NCI-H2227 (cell line): ENCODE measurements at regions not wholly inside any gene's neighbourhood (a gene's known extent, or its start where the extent isn't known, plus 50 kb on each side); places are given as distances from the start of the nearest gene placed in this dataset.
"Not testable (repeated sequence)": the region's sequence is repeated elsewhere in the genome, so short reads cannot be mapped to it uniquely, and the experiment has no call there.

ENCODE experiments used
- DNase-seq: peaks from one replicate; lab custom pipeline; 2025; ENCODE audit not compliant: unreplicated experiment; lab: John Stamatoyannopoulos, UW

- DNase-seq, result no peak
Measured at GRCh38 chr15:34700891-34701427, 53.8 kb downstream of the GJD2 start.

GRCh38 chr15:34699968-34700640 lies 54.7 kb downstream of the GJD2 start:
- DNase-seq, result no peak

GRCh38 chr15:34696506-34696905 lies 58.3 kb downstream of the GJD2 start:
- DNase-seq, result no peak

- DNase-seq, result no peak
Measured at GRCh38 chr15:34693053-34693744, 61.6 kb downstream of the GJD2 start.

GRCh38 chr15:34691034-34691433 lies 63.8 kb downstream of the GJD2 start:
- no peak for DNase-seq

GRCh38 chr15:34688699-34689098 lies 66.1 kb downstream of the GJD2 start:
- no peak for DNase-seq

GRCh38 chr15:34684351-34684750 lies 70.4 kb downstream of the GJD2 start:
- no peak for DNase-seq

GRCh38 chr15:34682674-34683073 lies 72.1 kb downstream of the GJD2 start:
- no peak for DNase-seq

- DNase-seq, result no peak
Measured at GRCh38 chr15:34679291-34679690, 75.5 kb downstream of the GJD2 start.

- no peak for DNase-seq
Measured at GRCh38 chr15:34673241-34673640, 81.6 kb downstream of the GJD2 start.

GRCh38 chr15:34665498-34666116 lies 82.2 kb upstream of the GOLGA8B start:
- no peak for DNase-seq

- DNase-seq, result no peak
Measured at GRCh38 chr15:34664418-34664817, 81.0 kb upstream of the GOLGA8B start.

- no peak for DNase-seq
Measured at GRCh38 chr15:34663101-34663500, 79.7 kb upstream of the GOLGA8B start.

- DNase-seq, result no peak
Measured at GRCh38 chr15:34659056-34659455, 75.6 kb upstream of the GOLGA8B start.

GRCh38 chr15:34657469-34658127 lies 74.1 kb upstream of the GOLGA8B start:
- DNase-seq, result no peak

GRCh38 chr15:34656005-34656796 lies 72.8 kb upstream of the GOLGA8B start:
- no peak for DNase-seq

- no peak for DNase-seq
Measured at GRCh38 chr15:34655326-34655725, 71.9 kb upstream of the GOLGA8B start.

- no peak for DNase-seq
Measured at GRCh38 chr15:34654625-34655024, 71.2 kb upstream of the GOLGA8B start.

GRCh38 chr15:34653992-34654391 lies 70.5 kb upstream of the GOLGA8B start:
- DNase-seq, result no peak

GRCh38 chr15:34653326-34653725 lies 69.9 kb upstream of the GOLGA8B start:
- not testable (repeated sequence) for DNase-seq

- DNase-seq, result no peak
Measured at GRCh38 chr15:34652726-34653033, 69.2 kb upstream of the GOLGA8B start.
